Epidermal melanocyte (primary cell): ENCODE measurements at regions not wholly inside any gene's neighbourhood (a gene's known extent, or its start where the extent isn't known, plus 50 kb on each side); places are given as distances from the start of the nearest gene placed in this dataset.

ENCODE experiments used
- DNase-seq: peaks from one replicate; pipeline ENCODE4 v3.0.0; 2011; ENCODE audit warnings: low spot score; ENCODE audit not compliant: insufficient read length

DNA sequence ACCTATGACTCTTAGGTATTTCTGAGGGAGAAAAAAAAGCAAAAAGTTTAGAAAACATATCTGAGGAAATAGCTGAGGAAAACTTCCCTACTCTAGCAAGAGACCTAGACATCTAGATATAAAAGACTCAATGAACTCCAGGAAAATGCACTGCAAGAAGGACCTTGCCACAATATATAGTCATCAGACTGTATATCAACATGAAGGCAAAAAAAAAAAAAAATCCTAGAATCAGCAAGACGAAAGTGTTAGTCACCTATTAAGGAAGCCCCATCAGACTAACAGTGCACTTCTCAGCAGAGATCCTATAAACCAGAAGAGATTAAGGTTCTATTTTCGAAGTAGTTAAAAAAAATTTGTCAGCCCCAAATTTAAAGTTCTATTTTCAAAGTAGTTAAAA lies 166.2 kb downstream of the TMEM38B start:
- no peak for DNase-seq

DNA sequence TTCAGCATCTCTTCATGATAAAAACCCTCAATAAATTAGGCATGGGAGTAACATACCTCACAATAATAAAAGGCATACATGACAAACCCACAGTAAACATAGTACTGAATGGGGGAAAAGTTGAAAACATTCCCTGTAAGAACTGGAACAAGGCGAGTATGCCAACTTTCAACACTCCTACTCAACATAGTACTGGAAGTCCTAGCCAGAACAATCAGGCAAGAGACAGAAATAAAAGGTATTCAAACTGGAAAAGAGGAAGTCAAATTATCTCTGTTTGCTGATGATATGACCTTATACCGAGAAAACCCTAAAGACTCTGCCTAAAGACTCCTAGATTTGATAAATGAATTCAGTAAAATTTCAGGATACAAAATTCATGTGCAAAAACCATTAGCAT lies 167.6 kb downstream of the TMEM38B start:
- DNase-seq, result no peak

DNA sequence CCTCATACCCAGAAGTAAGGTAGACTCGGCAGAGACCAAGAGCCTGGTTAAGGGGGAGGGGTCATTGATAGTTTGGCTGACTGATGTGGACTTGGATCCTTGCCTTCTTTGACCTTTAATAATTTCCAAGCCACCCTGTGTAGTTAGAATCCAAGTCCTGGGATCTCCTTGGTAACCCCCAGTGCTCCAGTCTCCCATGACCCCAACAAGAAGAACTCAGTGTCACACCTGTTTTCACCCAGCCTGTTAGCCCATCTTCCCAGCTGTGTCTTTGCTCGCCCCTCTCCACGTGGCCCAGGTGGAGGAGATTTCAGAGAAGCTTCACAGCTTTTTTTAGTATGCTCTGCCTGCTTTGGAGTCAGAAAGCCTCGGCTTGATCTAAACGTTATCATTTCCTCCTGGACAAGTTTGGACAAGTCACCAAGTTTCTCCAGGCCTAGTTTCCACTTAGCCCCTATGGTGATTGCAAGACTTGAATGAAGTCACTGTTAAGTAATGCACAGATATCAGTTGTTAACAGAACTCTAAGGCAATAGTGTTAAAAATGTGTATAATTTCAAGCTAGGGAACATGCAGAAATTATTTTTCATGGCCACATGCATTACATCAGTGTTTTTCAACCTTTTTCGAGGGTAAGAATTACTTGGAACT lies 170.0 kb downstream of the TMEM38B start:
- no peak for DNase-seq

- DNase-seq, result no peak
Measured at GRCh38 chr9:105865285-105865684, 170.9 kb downstream of the TMEM38B start.

DNA sequence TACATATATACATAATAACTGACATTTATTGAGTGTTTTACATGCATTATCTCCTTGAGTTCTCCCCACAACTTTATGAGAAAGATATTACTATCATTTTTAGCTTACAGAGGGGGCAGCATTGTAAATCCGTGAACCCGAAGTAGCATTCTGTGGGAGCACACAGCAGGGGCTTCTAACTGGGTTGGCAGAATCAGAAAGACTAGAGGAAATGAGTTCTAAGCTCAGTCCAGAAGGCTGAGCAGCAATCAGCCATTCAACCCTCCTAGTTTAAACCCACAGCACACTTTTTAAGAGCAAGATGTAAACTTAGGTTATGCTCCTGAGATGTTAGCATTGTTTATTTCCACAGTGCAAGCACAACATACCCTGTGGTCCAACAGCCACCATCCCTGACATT lies 177.2 kb downstream of the TMEM38B start:
- no peak for DNase-seq

GRCh38 chr9:105873801-105874200 lies 179.5 kb downstream of the TMEM38B start:
- DNase-seq, result peak; percentile 42

GRCh38 chr9:105877721-105878120 lies 183.4 kb downstream of the TMEM38B start:
- no peak for DNase-seq

DNA sequence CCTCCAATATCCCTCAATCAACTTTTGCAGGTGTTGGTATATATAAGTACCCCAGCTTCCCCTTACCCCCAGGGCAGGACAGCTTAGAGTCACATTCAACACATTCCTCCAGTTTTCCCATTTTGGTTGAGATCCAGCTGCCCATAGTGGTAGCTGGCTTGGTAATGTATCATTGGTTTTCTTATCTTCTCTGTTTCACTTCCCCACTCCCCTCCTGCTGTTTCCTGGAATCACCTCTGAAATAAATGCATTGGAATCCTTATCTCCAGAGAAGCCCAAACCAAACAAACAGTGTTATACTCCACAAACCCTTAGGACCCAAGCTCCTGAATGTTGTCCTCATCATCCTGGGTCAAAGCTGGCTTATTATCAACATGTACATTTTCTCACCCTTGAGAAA lies 184.8 kb downstream of the TMEM38B start:
- no peak for DNase-seq

DNA sequence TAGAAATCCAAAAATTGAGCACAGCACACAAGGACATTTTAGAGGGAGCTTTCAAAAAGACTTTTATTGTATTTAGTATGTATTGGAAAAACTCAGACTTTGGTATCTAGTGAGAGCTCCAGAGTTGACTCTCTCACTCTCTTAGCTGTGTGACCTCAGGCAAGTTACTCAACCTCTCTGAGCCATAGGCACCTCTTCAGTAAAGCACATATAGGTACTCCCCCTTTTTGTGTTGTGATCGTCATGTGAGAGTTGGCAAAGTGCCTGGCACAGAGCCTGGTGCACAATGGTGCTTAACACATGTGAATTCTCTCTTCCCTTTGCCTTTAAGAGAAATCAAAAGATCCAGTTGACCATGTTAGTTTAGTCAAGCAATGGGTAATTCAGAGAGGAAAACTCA lies 186.2 kb downstream of the TMEM38B start:
- no peak for DNase-seq

- no peak for DNase-seq
Measured at GRCh38 chr9:105881021-105881420, 186.7 kb downstream of the TMEM38B start.

- peak; percentile 77 for DNase-seq
Measured at GRCh38 chr9:105881654-105882349, 187.5 kb downstream of the TMEM38B start.

DNA sequence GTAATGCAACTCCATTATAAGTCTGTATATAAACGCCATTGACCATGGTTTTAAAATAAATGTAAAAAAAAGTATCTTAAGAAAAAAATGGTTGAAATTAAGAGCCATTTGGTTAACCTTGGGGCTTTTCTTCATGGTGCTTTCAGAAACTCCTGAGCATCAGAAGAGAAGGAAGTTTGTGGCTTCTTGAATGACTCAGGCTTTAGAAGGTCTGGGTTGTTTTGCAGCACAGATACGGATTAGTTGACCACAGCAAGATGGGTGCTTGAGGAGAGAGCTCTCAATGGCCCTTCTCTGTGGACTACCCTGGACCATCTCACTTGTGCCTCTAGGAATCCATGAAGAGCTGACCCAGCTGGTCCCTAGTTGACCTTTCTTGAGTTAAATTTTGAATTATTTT lies 189.5 kb downstream of the TMEM38B start:
- no peak for DNase-seq

- no peak for DNase-seq
Measured at GRCh38 chr9:105884416-105884815, 190.1 kb downstream of the TMEM38B start.

GRCh38 chr9:105886136-105886535 lies 191.8 kb downstream of the TMEM38B start:
- DNase-seq, result no peak

DNA sequence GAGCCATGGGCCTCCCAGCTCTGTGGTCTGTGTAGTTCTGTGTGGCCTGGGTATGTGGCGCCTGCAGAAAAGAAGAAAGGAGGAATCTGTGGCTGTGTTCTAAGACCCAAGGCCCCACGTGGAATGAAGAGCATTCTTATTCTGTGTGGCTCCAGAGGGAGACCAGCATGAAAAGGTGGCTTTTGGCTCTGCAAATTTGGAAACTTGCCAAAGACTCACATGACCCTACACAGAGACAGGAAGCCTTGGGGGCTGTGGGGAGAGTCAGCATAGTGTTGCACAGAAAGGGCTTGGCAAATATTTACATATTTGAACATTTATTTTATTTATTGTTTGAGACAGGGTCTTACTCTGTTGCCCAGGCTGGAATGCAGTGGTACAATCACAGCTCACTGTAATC lies 193.3 kb downstream of the TMEM38B start:
- no peak for DNase-seq

DNA sequence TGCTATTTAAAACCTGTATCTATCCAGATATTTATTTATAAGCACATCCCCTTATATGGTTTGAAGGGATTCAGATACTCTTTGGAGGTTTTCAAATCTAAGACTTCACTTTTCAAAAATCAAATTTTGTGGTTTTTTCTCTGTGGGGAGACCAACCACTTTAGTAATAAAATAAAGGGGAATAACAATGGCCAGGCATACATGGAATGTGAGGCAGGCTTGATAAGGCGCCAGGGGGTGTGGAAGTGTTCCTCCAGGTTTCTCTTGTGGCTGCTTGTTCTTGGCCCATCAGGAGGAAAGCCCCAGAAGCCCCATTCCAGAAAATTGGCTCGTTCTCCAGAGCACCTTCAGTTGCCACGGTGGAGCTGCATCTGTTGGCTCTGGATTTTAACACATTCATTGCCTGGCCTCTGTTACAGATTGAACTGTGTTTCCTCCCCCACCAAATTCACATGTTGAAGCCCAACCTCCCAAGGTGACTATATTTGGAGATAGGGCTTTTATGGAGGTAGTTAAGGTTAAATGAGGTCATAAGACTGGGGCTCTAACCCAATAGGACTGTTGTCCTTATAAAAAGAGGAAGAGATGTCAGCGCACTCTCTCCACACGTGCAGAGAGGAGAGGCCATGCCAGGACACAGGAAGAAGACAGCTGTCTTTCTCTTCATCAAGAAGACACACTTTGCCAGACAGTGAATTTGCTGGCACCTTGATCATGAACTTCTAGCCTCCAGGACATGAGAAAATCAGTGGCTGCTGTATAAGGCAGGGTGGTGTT lies 195.9 kb downstream of the TMEM38B start:
- no peak for DNase-seq

DNA sequence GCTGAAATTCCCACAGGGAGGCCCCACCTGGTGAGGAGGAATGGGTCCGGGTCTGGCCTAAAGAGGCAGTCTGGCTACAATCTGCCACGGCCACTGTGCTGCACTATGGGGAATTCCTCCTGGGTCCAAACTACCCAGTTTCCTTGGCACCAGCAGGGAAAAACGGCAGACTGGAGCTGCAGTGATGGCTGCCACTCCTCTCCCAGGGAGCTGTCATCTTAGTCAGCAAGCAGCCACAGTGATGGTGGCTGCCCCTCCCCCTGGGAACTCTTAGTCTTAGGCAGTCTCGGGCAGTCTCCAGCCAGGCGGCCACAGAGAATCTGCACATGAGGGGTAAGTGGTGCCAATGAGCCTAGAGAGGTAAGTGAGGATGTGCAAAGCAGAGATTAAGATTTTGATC lies 205.8 kb downstream of the TMEM38B start:
- no peak for DNase-seq

DNA sequence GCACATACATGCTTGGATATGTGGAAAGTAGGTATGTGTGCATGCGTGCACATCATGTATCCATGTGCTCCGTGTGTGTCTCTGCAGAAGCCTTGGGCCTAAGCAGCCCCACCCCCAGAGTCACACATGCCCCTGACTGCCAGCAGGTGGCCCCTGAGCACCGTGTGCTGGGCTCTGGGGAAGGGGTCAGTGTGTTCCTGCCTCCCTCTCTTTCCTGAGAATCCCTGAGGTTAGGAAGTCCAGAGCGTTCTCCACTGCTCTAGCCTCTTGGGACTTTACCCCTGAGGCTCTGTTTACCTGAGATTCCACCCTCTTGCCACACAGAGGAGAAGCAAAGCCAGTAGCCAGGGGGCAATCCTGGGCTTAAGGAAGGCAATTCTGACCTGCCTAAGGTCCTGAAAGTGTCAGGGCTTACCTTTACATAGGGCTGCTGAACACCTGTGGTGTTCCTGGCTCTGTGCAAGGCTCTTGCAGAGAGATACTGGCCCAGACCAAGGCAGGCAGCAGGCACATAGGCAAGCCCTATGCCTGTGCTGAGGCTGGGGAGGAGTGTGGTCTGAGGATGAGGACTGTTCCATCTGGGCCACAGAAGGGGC lies 207.3 kb downstream of the TMEM38B start:
- peak; percentile 60 for DNase-seq

GRCh38 chr9:105908069-105908468 lies 213.7 kb downstream of the TMEM38B start:
- DNase-seq, result no peak

DNA sequence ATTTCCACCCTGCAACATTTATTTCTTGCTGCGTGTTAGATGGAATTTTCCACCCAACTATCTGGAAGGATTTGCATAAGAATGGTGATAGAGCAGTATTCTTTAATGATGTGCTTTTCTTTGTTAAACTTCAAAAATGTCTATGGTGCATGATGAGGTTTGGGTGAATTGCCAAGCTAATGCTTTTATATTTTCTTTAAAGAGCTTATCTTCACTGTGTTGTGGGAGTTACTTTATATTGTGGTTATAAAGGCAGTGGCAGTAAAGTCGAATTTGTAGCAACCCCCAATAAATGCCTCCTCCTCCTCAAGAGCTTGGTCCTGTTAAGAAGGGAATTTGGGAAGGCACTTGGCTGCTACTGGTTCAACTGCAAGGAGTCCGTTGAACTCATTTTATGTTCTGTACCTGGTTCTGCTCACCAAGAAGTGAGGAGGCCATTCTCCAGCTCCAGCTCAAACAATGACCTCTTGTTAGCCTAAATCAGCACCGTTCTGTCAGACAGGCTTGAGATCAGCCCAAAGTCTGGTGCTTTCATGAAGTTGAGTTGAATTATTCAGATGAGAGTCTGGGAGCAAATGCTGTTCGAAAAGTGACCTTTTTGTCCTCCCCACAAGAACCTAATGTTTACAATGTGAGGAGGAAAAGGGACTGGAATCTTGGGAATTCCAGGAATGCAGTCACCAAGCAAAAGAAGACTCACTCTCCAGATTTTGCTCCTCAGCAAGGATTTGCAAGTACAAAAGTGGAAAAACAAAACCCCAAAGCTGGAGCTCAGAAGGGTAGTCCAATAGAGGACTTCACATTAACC lies 217.0 kb downstream of the TMEM38B start:
- no peak for DNase-seq

- no peak for DNase-seq
Measured at GRCh38 chr9:105912157-105912862, 218.0 kb downstream of the TMEM38B start.
